KBM-7 (cell line): ENCODE measurements at regions not wholly inside any gene's neighbourhood (a gene's known extent, or its start where the extent isn't known, plus 50 kb on each side); places are given as distances from the start of the nearest gene placed in this dataset.
A peak's percentile ranks its signal among the peaks of the same experiment; 100 is the strongest.

Source experiments
- DNase-seq: peaks from one replicate; pipeline ENCODE4 v3.0.0-alpha.2; 2015
- in situ Hi-C: fragments of 300-500 bp; cut with MboI; formaldehyde crosslinking; loops from 2 replicates; pipeline ENCODE4 v1.14.3; 2020; ENCODE audit warnings: low sequenced_read_pairs, low pct_unique_long_range_greater_than_20kb, mixed read lengths

DNA sequence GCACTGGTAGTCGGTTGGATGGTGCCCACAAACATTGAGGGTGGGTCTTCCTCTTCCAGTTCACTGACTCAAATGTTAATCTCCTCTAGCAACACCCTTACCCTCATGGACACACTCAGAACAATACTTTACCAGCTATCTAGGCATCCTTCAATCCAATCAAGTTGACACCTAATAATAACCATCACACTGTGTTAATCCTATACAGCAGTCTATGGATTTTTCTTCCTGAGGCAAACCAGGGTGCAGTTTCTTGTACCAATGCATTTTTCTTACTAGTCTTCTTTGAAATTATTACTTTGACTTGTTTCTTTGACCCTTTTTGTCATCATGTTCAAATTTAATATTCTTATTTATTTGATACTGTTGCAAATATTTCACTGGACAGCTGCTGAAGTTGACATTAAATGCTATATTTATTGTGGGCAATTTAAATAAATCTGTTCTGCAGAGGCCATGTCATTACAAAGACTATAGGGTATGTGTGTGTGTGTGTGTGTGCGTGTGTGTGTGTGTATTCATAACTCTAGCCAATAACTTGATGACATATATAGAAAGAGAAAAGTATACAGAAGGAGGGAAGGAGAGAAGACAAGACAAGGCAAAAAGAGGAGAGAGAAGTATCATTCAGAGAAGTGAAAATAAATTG is 884.8 kb upstream of the NEGR1 start:
- no peak for DNase-seq
- in situ Hi-C loops = no loop called here

DNA sequence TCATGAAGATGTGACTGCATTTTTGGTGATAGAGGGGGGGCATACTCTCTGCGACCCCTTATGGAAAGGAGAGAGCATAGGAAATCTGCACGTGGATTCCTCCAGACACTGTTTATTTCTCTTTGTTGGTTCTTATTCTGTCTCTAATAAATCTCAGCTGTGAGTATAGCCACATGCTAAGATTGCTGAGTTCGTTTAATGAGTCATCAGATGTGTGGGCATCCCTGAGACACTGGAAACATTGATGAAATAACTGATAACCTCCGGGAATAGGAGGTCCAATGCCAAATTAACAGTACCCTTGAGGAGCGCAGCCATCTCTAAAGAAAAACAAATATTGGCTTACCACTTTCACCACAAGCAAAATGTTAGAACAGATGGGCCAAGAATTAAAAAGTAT is 880.2 kb upstream of the NEGR1 start:
- in situ Hi-C loops = no loop called here
- no peak for DNase-seq

DNA sequence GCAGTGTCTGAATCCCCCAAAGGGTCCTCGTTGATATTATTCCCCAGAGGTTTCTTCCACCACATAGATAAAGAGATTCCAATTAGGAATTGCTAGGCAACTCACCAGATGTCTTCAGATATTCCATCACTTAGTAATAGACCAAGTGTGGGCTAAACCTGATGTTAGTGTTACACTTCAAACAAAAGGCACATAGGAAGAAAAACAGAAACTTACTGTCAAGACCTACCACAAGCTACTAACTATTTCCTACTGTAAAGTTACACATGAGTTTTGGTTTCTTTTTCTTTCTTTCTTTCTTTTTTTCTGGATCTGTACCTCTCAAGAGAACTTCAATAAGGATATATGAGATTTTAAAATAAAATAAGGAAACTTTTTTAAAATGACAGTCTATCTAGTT is 879.1 kb upstream of the NEGR1 start:
- no peak for DNase-seq
- in situ Hi-C loops = no loop called here

DNA sequence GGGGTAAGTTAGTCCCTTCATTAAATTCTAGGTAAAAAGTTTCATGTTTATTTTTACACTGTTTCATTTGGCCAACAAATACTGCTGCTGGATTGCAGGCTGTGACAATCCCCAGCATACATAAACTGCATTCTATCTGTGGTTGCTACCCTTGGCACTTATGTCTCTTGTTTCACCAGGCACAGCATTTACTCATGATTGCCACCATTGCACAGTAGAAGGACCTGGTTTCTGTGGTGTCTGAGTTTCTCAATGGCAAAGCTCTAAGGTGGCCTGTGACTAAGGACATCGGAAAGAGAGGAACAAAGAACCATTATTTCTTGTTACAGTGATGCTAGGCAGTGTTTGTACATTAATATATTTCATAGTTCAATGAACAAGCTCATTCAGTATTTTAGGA is 878.4 kb upstream of the NEGR1 start:
- DNase-seq = no peak
- in situ Hi-C loops = no loop called here

DNA sequence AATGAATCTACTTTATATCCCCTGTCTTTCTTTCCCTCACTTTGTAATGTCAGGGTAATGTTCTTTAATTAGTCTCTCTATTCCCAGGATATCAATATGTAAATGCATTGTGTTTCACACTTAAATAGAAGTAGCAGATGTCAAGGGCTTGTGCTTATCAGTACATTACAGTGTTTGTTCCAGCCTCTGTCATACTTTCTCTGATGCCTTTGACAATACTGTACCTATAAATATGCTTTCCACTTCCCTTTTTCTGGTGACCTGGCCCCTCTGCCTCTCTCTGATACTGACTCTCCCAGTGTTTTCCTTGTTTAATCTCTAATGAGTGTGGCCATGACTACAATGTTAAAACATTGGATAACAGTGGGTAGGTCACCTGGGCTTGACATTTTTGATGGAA is 862.0 kb upstream of the NEGR1 start:
- in situ Hi-C loops = no loop called here
- peak; percentile 20 for DNase-seq

DNA sequence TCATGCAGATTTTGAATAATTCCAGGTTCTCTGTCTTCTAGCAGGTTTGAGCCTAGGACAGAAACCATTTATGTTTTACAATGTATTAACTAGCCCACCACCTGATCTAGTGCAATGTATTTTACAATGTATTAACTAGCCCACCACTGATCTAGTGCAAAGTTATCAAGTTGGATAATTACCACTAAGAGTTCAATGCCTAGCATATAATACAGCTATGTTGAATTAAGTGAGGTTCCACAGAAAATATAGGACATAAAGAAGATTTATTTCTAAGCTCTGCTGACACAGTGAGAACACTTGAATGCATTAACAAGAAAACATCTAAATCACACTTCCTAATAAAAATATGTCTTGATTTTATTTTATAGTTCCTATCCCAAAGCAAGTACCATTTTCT is 854.6 kb upstream of the NEGR1 start:
- in situ Hi-C loops = no loop called here
- DNase-seq = no peak

DNA sequence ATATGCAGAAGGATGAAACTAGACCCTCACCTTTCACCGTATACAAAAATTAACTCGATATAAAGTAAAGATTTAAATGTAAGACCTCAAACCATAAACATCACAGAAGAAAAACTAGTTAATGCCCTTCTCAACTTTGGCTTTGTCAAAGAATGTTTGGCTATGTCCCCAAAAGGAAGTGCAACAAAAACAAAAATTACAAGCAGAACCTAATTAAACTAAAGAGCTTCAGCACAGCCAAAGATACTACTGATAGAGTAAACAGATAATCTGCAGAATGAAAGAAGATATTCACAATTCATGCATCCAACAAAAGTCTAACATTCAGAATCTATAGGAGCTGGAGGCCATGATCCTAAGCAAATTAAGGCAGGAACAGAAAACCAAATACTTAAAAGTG is 824.6 kb upstream of the NEGR1 start:
- no peak for DNase-seq
- in situ Hi-C loops = no loop called here

DNA sequence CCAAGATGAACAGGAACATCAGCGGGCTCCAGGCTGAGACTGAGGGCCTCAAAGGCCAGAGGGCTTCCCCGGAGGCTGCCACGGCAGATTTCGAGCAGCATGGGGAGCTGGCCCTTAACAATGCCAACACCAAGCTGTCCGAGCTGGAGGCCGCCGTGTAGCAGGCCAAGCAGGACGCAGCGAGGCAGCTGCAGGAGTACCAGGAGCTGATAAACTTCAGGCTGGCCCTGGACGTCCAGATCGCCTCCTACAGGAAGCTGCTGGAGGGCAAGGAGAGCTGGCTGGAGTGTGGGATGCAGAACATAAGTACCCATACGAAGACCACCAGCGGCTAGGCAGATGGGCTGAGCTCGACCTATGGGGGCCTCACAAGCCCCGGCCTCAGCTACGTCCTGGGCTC is 823.4 kb upstream of the NEGR1 start:
- no peak for DNase-seq
- in situ Hi-C loops = no loop called here

DNA sequence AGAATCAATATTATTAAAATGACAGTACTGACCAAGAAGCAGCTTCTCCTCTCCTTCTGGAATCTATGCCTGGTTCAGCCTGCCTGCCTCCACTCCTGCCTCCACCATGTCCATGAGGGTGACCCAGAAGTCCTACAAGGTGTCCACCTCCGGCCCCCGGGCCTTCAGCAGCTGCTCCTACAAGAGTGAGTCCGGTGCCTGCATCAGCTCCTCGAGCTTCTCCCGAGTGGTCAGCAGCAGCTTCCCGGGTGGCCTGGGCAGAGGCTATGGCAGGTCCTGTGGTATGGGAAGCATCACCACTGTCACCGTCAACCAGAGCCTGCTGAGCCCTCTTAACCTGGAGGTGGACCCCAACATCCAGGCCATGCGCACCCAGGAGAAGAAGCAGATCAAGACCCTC is 822.4 kb upstream of the NEGR1 start:
- in situ Hi-C loops = no loop called here
- no peak for DNase-seq

DNA sequence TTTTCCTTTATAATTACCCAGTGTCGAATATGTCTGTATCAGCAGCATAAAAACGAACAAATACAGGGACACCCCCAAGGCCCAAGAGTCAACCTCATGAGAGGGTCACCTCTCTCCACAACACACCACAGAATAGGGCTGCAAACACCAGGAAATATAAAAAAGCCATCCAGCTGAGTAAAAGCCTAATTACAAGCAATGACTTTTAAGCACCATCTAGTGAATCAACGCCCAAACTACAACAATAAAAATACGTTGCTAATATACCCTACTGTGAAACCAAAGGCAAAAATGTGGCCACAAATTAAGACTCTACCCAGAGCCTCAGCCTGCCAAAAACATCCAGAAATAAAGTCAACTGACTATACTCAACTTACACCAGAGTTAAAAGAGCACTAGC is 817.9 kb upstream of the NEGR1 start:
- in situ Hi-C loops = no loop called here
- peak; percentile 9 for DNase-seq

DNA sequence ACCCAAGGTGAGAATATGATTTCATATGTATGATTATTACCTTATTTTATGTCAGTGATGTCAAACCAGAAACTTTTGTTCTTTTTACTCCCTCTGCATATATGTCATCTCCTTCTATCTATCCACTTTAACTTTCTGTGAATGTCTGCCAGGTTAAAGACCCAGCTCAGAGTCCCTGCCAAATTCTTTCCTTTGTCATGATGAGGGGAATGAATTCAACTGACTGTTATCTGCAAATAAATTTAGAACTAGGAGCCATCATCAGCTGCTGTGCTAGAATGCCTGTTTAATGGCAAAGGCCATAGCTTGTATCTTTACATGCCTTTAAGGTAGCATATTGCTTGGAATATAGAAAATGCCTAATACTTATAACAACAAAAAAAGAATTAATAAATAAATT is 815.6 kb upstream of the NEGR1 start:
- DNase-seq = no peak
- in situ Hi-C loops = no loop called here

DNA sequence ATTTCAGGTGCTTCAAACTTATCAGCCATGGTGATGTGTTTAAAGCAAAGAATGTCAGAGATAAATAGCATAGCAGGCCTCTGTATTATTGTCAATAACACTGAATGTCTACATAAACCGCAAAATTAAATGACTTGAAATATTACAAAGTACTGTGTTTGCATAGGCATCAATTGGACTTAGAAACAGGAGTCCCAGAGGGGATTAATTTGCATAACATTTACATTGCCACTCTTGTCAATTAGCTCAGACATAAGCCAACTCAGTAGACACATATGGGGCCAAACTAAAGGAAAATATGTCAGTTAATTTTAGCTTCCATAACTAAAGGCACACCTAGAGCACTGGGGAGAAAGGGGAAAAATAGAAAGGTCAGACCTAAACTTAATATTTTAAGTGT is 814.5 kb upstream of the NEGR1 start:
- in situ Hi-C loops = no loop called here
- DNase-seq = no peak

DNA sequence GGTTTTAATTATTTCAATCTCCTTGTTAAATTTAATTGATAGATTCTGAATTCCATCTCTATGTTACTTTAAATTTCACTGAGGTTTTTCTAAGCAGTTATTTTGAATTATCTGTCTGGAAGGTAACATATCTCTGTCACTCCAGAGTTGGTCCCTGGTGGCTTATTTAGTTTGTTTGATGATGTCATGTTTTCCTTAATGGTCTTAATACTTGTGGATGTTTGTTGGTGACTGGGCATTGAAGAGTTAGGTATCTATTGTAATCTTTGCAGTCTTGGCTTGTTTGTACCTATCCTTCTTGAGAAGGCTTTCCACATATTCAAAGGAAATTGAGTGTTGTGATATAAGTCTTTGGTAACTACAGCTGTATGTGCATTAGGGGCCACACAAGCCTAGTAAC is 810.0 kb upstream of the NEGR1 start:
- in situ Hi-C loops = no loop called here
- DNase-seq = no peak

DNA sequence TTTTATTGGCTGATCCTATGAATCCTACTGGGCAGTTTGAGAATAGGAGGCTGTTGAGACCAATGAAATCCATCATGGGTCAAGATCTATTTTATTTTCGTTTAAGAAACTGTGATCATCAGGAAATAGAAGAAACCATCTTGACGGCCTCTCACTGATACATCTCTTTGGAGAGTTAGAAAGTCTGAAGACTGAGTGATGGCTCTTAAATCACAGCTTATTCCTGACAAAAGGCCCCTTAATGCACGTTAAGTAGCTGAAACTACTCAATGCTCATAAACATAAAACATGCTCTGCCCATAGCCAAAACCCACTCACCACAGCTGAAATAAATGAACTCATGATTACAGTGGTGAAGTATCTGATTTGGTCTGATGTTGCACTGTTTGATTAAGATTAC is 784.5 kb upstream of the NEGR1 start:
- DNase-seq = no peak
- in situ Hi-C loops = no loop called here

DNA sequence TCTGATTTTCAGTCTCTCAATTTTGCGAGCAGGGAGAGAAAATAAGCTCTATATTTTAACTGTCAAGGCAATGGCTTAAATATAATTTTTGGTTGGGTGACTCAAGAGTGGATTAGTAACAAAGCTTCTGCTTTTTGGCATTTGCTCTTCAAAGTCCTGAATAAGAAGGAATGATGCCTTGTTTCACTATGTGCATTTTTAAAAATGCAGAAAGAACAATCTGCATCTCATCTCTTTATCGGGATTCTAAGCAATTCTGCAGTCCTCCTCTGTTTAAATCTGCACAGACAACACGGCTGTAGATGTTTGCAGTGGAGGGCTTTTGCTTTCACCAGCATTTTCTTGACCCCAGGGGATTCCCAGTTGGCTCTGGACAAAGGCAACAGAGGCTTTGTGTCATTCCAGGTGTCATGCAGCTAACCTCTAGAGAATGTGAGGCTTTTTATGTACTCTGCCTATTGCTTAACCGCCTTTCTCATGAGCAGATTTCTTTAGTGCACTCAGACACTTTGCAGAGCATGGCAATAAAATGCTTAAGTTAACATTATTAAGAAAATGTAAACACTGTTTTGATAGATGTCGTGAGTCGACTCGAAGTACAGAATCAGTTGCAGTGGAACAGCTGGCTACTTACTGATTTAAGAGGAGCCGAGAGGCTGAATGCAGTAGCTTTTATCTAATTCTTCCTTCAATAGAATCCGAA is 783.2 kb upstream of the NEGR1 start:
- no peak for DNase-seq
- in situ Hi-C loops = no loop called here

DNA sequence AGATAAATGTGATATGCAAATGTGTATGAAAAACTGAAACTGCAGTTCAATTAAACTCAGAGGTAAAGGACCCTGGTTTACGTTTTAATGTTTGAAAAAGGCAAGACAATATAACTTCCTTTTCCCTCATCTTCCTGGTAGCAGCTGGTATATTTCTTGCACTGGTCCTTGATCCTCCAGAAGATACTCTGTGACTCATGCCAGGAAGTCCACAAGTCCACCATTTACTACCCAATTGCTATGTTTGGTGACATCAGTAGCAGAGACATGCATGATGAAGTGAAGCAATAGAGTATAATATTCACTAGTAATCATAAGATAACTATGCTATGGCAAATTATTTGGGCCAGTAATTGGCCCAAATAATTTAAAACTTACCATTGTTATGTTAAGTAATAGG is 774.5 kb upstream of the NEGR1 start:
- no peak for DNase-seq
- in situ Hi-C loops = no loop called here

DNA sequence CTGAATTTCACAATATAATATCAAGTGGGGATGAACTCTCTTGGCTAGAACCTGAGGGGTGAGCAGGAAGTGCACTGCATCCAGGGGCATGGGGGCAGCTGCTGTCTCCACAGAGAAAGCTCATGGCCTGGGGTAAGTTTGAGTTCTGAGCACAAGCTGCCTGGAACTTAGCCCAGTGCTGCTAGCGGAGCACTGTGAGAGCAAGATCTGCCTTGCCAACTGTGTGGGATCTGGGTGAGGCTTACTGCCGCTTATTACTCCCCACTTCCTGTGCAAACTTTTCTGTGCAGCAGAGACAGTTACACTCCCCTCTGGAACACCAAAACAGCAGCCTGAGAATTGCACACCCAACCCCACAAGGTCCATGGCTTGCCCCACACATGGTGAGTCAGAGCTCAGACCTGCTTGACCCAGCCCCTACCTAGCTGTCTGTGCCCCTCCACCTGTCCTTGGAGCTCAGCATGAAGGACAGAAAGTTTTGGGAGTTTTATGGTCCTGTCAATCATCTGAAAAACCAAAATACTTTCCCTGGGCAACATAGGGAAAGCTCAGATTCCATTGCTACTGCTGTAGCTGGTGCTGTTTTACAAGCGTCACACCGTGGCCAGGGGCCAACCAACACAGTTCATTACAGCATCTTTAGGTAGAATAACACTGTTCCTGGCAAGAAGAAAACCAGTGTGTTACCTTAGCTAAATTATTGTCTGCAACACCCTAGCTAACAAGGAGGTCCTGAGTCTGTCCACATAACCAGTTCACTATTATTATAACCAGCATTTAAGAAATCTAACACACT is 762.1 kb upstream of the NEGR1 start:
- in situ Hi-C loops = no loop called here
- no peak for DNase-seq

DNA sequence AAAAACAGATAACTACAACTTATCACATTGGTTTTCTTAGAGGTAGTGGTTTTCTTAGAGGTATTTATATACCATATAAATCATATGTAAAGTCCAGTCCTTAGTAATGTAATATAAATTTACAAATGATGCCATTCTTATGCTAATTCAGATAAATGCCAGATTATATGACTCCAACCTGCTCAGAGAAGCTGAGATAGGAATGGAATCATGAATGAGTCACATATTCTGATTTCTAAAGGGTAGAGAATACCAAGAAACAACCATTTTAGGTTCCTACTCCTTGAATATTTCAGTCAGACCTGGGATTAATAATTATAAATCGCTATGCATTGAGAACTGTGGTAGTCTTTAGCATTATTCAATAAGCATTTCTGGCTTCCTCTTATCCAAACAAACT is 760.1 kb upstream of the NEGR1 start:
- in situ Hi-C loops = no loop called here
- DNase-seq = no peak

DNA sequence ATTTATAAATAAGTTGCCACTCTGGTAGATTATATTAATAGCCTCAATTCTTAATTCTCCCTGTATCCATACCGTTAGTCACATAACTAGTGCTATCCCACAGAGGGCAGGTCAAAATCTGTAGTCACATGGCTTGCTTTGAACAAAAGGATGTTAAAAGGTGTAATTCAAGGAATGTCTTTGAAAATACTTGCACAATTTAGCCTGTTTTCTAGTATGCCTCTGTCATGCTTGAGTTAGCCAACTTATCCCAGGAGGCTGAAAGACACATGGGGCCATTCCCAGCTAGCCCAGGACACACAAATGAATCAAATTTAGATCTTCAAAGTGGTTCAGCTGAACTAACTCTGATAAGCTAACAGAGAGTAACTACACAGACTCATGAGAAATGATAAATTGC is 758.5 kb upstream of the NEGR1 start:
- DNase-seq = no peak
- in situ Hi-C loops = no loop called here

DNA sequence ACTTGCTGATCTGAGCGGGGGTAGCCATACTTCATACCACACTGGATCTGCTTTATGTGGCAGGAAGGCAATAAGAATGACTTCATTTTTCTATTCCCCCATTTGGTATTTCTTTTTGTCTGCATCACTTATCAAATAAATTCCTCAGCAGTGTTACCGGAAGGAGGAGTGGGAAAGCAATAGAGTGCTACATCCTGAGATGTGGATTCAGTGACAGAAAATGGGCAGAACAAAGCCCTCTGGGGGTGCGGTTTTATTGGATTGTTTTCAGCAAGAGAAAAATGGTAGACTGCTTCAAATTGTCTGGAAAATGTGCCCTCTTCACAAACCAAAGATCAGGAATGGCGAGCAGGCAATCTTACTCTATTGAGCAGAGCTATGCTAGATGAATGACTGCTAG is 751.9 kb upstream of the NEGR1 start:
- DNase-seq = no peak
- in situ Hi-C loops = no loop called here

DNA sequence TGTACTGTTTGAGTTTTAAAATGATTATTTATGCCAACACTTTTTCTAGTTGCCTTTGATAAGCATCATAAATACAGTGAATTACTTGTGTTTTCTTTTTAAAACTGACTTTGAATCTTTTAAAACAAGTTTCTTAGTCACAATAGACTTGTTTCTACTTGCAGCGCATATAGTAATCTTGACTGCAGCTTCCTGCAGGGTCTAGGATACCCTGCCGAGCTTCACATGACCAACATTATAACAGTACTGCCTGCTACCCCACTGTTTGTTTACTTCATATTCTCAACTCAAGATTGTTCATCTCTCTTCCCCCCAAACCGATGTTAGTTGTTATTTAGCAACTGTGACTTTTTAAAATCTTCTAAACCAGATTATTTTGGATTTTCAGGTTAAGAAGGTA is 751.3 kb upstream of the NEGR1 start:
- in situ Hi-C loops = no loop called here
- no peak for DNase-seq
